K562 (cell line): ENCODE measurements at regions not wholly inside any gene's neighbourhood (a gene's known extent, or its start where the extent isn't known, plus 50 kb on each side); places are given as distances from the start of the nearest gene placed in this dataset.

Source experiments
- AFF4 ChIP-seq: sonication (generic); formaldehyde crosslinking; IDR thresholded peaks from 2 replicates; pipeline ENCODE4 v1.8.0; 2023; ENCODE audit warnings: mild to moderate bottlenecking, missing genetic modification reagents
- BCLAF1 ChIP-seq, 2 experiments: fragments of 450-650 bp in 1 of 2; IDR thresholded peaks; 2 replicates each; pipeline ENCODE4 v1.6.1; 2011 to 2017; ENCODE audit warnings: low read depth in 2 of 2, antibody characterized with exemption in 1 of 2, borderline replicate concordance in 1 of 2, low read length in 1 of 2, mild to moderate bottlenecking in 1 of 2, mixed read lengths in 1 of 2; ENCODE audit not compliant: control insufficient read depth in 1 of 2
- COPS2 ChIP-seq: fragments of 450-650 bp; conservative IDR thresholded peaks from 2 replicates; pipeline ENCODE4 v1.6.1; 2016; ENCODE audit warnings: mild to moderate bottlenecking, moderate library complexity
- FOXJ2 ChIP-seq: fragments of 200-800 bp; sonication (Bioruptor generic); IDR thresholded peaks from 2 replicates; pipeline ENCODE4 v1.6.1; 2016; ENCODE audit warnings: missing genetic modification characterization, missing compliant biosample characterization
- SREBF1 ChIP-seq: fragments of 150-350 bp; IDR thresholded peaks from 2 replicates; pipeline ENCODE4 v1.6.1; 2014; ENCODE audit warnings: antibody characterized with exemption, low read depth, low read length, borderline replicate concordance
- WHSC1 ChIP-seq: IDR thresholded peaks from one replicate; pipeline ENCODE4 v1.6.1; 2012; ENCODE audit warnings: low read length, control low read depth, inconsistent platforms
- XRCC4 ChIP-seq: IDR thresholded peaks from one replicate; pipeline ENCODE4 v1.6.1; 2011; ENCODE audit not compliant: insufficient read depth, insufficient read length; ENCODE audit errors: extremely low read depth
- ZNF780A ChIP-seq: fragments of 250-450 bp; sonication (Bioruptor Pico); IDR thresholded peaks from 2 replicates; pipeline ENCODE4 v1.5.0; 2021; ENCODE audit warnings: mild to moderate bottlenecking

GRCh38 chr5:10885026-10885425 is 124.0 kb upstream of the DAP start (continued):
- TF ChIP-seq AFF4 (no peak), FOXJ2 (no peak), SREBF1 (no peak), BCLAF1 (IDR thresholded peaks at IDR 0.05; ENCODE audit: borderline replicate concordance in 1 of 2, control insufficient read depth in 1 of 2, low read depth in 2 of 2, low read length in 1 of 2) (no peak), XRCC4 (no peak), WHSC1 (no peak), COPS2 (no peak), ZNF780A (CRISPR knock-in tag) (no peak)
